H9 (cell line): ENCODE measurements at regions not wholly inside any gene's neighbourhood (a gene's known extent, or its start where the extent isn't known, plus 50 kb on each side); places are given as distances from the start of the nearest gene placed in this dataset.

Experiments
- DNase-seq: peaks from one replicate; pipeline ENCODE4 v3.0.0-alpha.2; 2017
- H2AFZ ChIP-seq: one replicate; pipeline ENCODE4 v1.6.1; 2013; ENCODE audit warnings: mild to moderate bottlenecking, low read length, control low read depth, moderate library complexity
- H2AK5ac ChIP-seq: 2 replicates; pipeline ENCODE4 v1.6.1; 2013; ENCODE audit warnings: low read length, control low read depth, mixed read lengths; ENCODE audit not compliant: insufficient read length
- H2BK120ac ChIP-seq: one replicate; pipeline ENCODE4 v1.6.1; 2013; ENCODE audit warnings: low read depth, mild to moderate bottlenecking, low read length, control low read depth, inconsistent platforms; ENCODE audit not compliant: poor library complexity, severe bottlenecking
- H2BK12ac ChIP-seq: 2 replicates; pipeline ENCODE4 v1.6.1; 2013; ENCODE audit warnings: low read length, control low read depth, mixed read lengths, low read depth; ENCODE audit not compliant: insufficient read length
- H2BK15ac ChIP-seq: 2 replicates; pipeline ENCODE4 v1.6.1; 2013; ENCODE audit warnings: low read depth, low read length, control low read depth
- H2BK20ac ChIP-seq: one replicate; pipeline ENCODE4 v1.6.1; 2013; ENCODE audit warnings: low read depth, mild to moderate bottlenecking, low read length, control low read depth, inconsistent platforms; ENCODE audit not compliant: poor library complexity, severe bottlenecking
- H2BK5ac ChIP-seq: 2 replicates; pipeline ENCODE4 v1.6.1; 2013; ENCODE audit warnings: low read length, control low read depth, mixed read lengths; ENCODE audit not compliant: insufficient read length
- H3K14ac ChIP-seq: 2 replicates; pipeline ENCODE4 v1.6.1; 2013; ENCODE audit warnings: low read length, control low read depth; ENCODE audit not compliant: insufficient read depth
- H3K18ac ChIP-seq: 2 replicates; pipeline ENCODE4 v1.6.1; 2013; ENCODE audit warnings: low read depth, mild to moderate bottlenecking, mixed read lengths, low read length, control low read depth; ENCODE audit not compliant: insufficient read length
- H3K23ac ChIP-seq: 2 replicates; pipeline ENCODE4 v1.6.1; 2013; ENCODE audit warnings: low read length, control low read depth, mixed read lengths, low read depth; ENCODE audit not compliant: insufficient read length
- H3K23me2 ChIP-seq: 2 replicates; pipeline ENCODE4 v1.6.1; 2013; ENCODE audit warnings: low read depth, mild to moderate bottlenecking, mixed read lengths, low read length, control low read depth; ENCODE audit not compliant: insufficient read length, poor library complexity, severe bottlenecking
- H3K27ac ChIP-seq: 2 replicates; pipeline ENCODE4 v1.5.1; 2013; ENCODE audit warnings: low read length, control low read depth, mixed read lengths, low read depth; ENCODE audit not compliant: insufficient read length
- H3K27me3 ChIP-seq: 2 replicates; pipeline ENCODE4 v1.6.1; 2013; ENCODE audit warnings: low read length, control low read depth, inconsistent platforms; ENCODE audit not compliant: insufficient read depth
- H3K4ac ChIP-seq: 2 replicates; pipeline ENCODE4 v1.6.1; 2013; ENCODE audit warnings: low read depth, mild to moderate bottlenecking, control low read depth, inconsistent platforms, low read length, moderate library complexity
- H3K4me1 ChIP-seq: 2 replicates; pipeline ENCODE4 v1.6.1; 2013; ENCODE audit warnings: low read length, control low read depth, inconsistent platforms; ENCODE audit not compliant: insufficient read depth
- H3K4me2 ChIP-seq: 2 replicates; pipeline ENCODE4 v1.6.1; 2013; ENCODE audit warnings: low read length, control low read depth, mixed read lengths; ENCODE audit not compliant: insufficient read length, insufficient read depth
- H3K56ac ChIP-seq: 2 replicates; pipeline ENCODE4 v1.6.1; 2013; ENCODE audit warnings: low read depth, mild to moderate bottlenecking, mixed read lengths, low read length, control low read depth; ENCODE audit not compliant: insufficient read length
- H3K79me1 ChIP-seq: 2 replicates; pipeline ENCODE4 v1.6.1; 2013; ENCODE audit warnings: low read depth, mild to moderate bottlenecking, moderate library complexity, low read length, control low read depth, inconsistent platforms; ENCODE audit not compliant: insufficient read depth, poor library complexity, severe bottlenecking
- H3K79me2 ChIP-seq: 2 replicates; pipeline ENCODE4 v1.6.1; 2013; ENCODE audit warnings: low read length, control low read depth, inconsistent platforms; ENCODE audit not compliant: insufficient read depth
- H3K9ac ChIP-seq: 2 replicates; pipeline ENCODE4 v1.6.1; 2013; ENCODE audit warnings: low read length, control low read depth, mixed read lengths; ENCODE audit not compliant: insufficient read length; ENCODE audit errors: extremely low read depth
- H3K9me3 ChIP-seq: one replicate; pipeline ENCODE4 v1.6.1; 2013; ENCODE audit warnings: low read depth, low read length, inconsistent platforms; ENCODE audit not compliant: control insufficient read depth
- H3T11ph ChIP-seq: one replicate; pipeline ENCODE4 v1.6.1; 2013; ENCODE audit warnings: mild to moderate bottlenecking, low read length, control low read depth, inconsistent platforms
- H4K20me1 ChIP-seq: one replicate; pipeline ENCODE4 v1.6.1; 2013; ENCODE audit not compliant: control insufficient read depth, insufficient read length, insufficient read depth
- H4K5ac ChIP-seq: 2 replicates; pipeline ENCODE4 v1.6.1; 2013; ENCODE audit warnings: low read depth, mild to moderate bottlenecking, mixed read lengths, low read length, control low read depth; ENCODE audit not compliant: insufficient read length
- H4K8ac ChIP-seq: replicated peaks from 2 replicates; pipeline ENCODE4 v1.6.1; 2013; ENCODE audit warnings: low read length, control low read depth, mixed read lengths, low read depth; ENCODE audit not compliant: insufficient read length
- H4K91ac ChIP-seq: 2 replicates; pipeline ENCODE4 v1.6.1; 2013; ENCODE audit warnings: low read depth, mild to moderate bottlenecking, moderate library complexity, mixed read lengths, low read length, control low read depth; ENCODE audit not compliant: insufficient read length
- H3K27ac Mint-ChIP-seq, 3 experiments: 2 replicates in 2 of 3; 3 replicates in 1 of 3; pipeline ENCODE4 v1.8.0; 2020 to 2021; ENCODE audit warnings: mixed read lengths in 3 of 3, mild to moderate bottlenecking in 1 of 3, moderate library complexity in 1 of 3
- H3K27me3 Mint-ChIP-seq: 2 replicates; pipeline ENCODE4 v1.8.0; 2021; ENCODE audit warnings: low read depth, mild to moderate bottlenecking, moderate library complexity, mixed read lengths
- H3K36me3 Mint-ChIP-seq, 3 experiments: 2 replicates in 2 of 3; 3 replicates in 1 of 3; pipeline ENCODE4 v1.8.0; 2020 to 2021; ENCODE audit warnings: low read depth in 3 of 3, mixed read lengths in 3 of 3; ENCODE audit not compliant: insufficient read depth in 1 of 3
- H3K4me1 Mint-ChIP-seq, 2 experiments: 2 replicates each; pipeline ENCODE4 v1.8.0; 2020; ENCODE audit warnings: mixed read lengths in 2 of 2
- H3K4me3 Mint-ChIP-seq, 2 experiments: 2 replicates in 1 of 2; 3 replicates in 1 of 2; pipeline ENCODE4 v1.8.0; 2020 to 2021; ENCODE audit warnings: mild to moderate bottlenecking in 2 of 2, mixed read lengths in 2 of 2, moderate library complexity in 1 of 2
- H3K9me3 Mint-ChIP-seq, 2 experiments: 2 replicates in 1 of 2; 3 replicates in 1 of 2; pipeline ENCODE4 v1.8.0; 2020; ENCODE audit warnings: mild to moderate bottlenecking in 2 of 2, mixed read lengths in 2 of 2, moderate library complexity in 1 of 2
- WGBS: extraction: QIAGEN DNeasy Blood & Tissue Kit; methylation state at CpG from one replicate; pipeline ENCODE4 v1.1.7; 2013; ENCODE audit warnings: missing lambda C conversion rate, low lambda C conversion rate, mixed read lengths; ENCODE audit not compliant: insufficient read length; ENCODE audit errors: extremely low coverage; 5-methylcytosine and 5-hydroxymethylcytosine counted together
- TF ChIP-seq, protein P1 (sequence below): fragments of 200-600 bp; sonication (generic); conservative IDR thresholded peaks from 3 replicates; pipeline ENCODE4 v1.8.0; 2021; ENCODE audit warnings: antibody characterized with exemption, mild to moderate bottlenecking

DNA sequence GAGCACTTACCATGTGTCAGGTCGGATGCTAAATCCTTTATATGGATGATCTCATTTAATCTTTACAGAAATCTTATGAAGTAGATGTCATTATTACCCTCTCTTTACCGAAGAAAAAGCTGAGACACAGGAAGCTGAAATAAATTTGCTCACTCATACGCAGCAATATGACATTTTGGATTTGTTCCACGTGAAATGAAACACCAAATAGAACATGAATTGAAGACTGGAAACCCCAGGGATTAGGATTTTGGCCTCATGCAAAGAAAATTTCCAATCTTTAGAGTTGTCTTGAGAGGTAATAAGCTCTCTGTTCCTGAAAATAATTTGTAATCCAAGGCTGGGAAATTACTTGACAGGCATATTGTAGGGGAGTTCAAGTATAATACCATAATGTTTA, 354.4 kb upstream of the CLNK start:
- H2AK5ac ChIP-seq, result no peak overlapping the region
- no peaks in the 10 kb centered on the region for H3K79me2 ChIP-seq
- no peak overlapping the region for H2AFZ ChIP-seq
- no peak overlapping the region for H3K18ac ChIP-seq
- H2BK5ac ChIP-seq, result no peak overlapping the region
- H3K4me1 ChIP-seq, result no peaks in the 10 kb centered on the region
- no peak overlapping the region for H3K23ac ChIP-seq
- TF ChIP-seq, protein P1, sequence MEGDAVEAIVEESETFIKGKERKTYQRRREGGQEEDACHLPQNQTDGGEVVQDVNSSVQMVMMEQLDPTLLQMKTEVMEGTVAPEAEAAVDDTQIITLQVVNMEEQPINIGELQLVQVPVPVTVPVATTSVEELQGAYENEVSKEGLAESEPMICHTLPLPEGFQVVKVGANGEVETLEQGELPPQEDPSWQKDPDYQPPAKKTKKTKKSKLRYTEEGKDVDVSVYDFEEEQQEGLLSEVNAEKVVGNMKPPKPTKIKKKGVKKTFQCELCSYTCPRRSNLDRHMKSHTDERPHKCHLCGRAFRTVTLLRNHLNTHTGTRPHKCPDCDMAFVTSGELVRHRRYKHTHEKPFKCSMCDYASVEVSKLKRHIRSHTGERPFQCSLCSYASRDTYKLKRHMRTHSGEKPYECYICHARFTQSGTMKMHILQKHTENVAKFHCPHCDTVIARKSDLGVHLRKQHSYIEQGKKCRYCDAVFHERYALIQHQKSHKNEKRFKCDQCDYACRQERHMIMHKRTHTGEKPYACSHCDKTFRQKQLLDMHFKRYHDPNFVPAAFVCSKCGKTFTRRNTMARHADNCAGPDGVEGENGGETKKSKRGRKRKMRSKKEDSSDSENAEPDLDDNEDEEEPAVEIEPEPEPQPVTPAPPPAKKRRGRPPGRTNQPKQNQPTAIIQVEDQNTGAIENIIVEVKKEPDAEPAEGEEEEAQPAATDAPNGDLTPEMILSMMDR, result no peak
- H3K4me1 Mint-ChIP-seq, result peaks cover 3% of the 10 kb centered on the region in 2 experiments; a peak in 3 of 4 replicates
- no peak overlapping the region for H2BK12ac ChIP-seq
- H3K9ac ChIP-seq, result no peak overlapping the region
- no peaks in the 10 kb centered on the region for H3K36me3 Mint-ChIP-seq
- H2BK120ac ChIP-seq, result no peak overlapping the region
- no peak overlapping the region for H4K91ac ChIP-seq
- H3T11ph ChIP-seq, result no peak overlapping the region
- H3K9me3 Mint-ChIP-seq, result no peaks in the 10 kb centered on the region
- no peak overlapping the region for H2BK20ac ChIP-seq
- no peak overlapping the region for H3K4ac ChIP-seq
- no peak for DNase-seq
- no peaks in the 10 kb centered on the region for H3K23me2 ChIP-seq
- H3K56ac ChIP-seq, result no peak overlapping the region
- H4K5ac ChIP-seq, result no peak overlapping the region
- H2BK15ac ChIP-seq, result no peak overlapping the region
- H4K20me1 ChIP-seq, result no peaks in the 10 kb centered on the region
- H3K27ac Mint-ChIP-seq, result no peak overlapping the region
- no peak overlapping the region for H4K8ac ChIP-seq
- H3K27me3 Mint-ChIP-seq, result no peaks in the 10 kb centered on the region
- H3K27me3 ChIP-seq, result no peaks in the 10 kb centered on the region
- no CpG with 5 or more reads among the region's 4 CpGs for WGBS
- no peak overlapping the region for H3K27ac ChIP-seq
- no peak overlapping the region for H3K4me2 ChIP-seq
- H3K79me1 ChIP-seq, result no peaks in the 10 kb centered on the region
- H3K4me3 Mint-ChIP-seq, result no peak overlapping the region
- H3K9me3 ChIP-seq, result no peaks in the 10 kb centered on the region
- H3K14ac ChIP-seq, result no peak overlapping the region
